NB4 (cell line): ENCODE measurements at regions not wholly inside any gene's neighbourhood (a gene's known extent, or its start where the extent isn't known, plus 50 kb on each side); places are given as distances from the start of the nearest gene placed in this dataset.
A peak's percentile ranks its signal among the peaks of the same experiment; 100 is the strongest.

Source experiments
- DNase-seq: peaks from one replicate; pipeline ENCODE4 v3.0.0; 2010; ENCODE audit warnings: low read depth
- H3K4me3 ChIP-seq: one replicate; pipeline ENCODE4 v1.5.1; 2011; ENCODE audit warnings: mild to moderate bottlenecking, low read depth, low read length, moderate library complexity
- CTCF ChIP-seq: IDR thresholded peaks from one replicate; pipeline ENCODE4 v1.5.1; 2012; ENCODE audit warnings: low read depth, low read length
- MAX ChIP-seq: IDR thresholded peaks from 2 replicates; pipeline ENCODE4 v1.6.1; 2011; ENCODE audit warnings: low read depth, low read length
- MYC ChIP-seq: IDR thresholded peaks from 2 replicates; pipeline ENCODE4 v1.6.1; 2011; ENCODE audit warnings: low read depth, low read length
- POLR2A ChIP-seq: IDR thresholded peaks from 2 replicates; pipeline ENCODE4 v1.6.1; 2011; ENCODE audit warnings: mild to moderate bottlenecking; ENCODE audit not compliant: insufficient read length; ENCODE audit errors: extremely low read depth

GRCh38 chr18:29588446-29589100 is 1411.6 kb upstream of the CDH2 start:
- H3K4me3 ChIP-seq: no peak overlapping the region

GRCh38 chr18:29586210-29586609 is 1409.3 kb upstream of the CDH2 start:
- DNase-seq: no peak
- TF ChIP-seq MYC: no peak
- TF ChIP-seq POLR2A: no peak
- no peak for TF ChIP-seq CTCF
- TF ChIP-seq MAX: no peak
- H3K4me3 ChIP-seq: no peak overlapping the region

More at GRCh38 chr18:29588446-29589100, 1411.6 kb upstream of the CDH2 start:
- DNase-seq: no peak
- TF ChIP-seq MYC (no peak), POLR2A (no peak), MAX (no peak), CTCF (no peak)

GRCh38 chr18:29560270-29560669 is 1383.3 kb upstream of the CDH2 start:
- DNase-seq: peak; percentile 16
- TF ChIP-seq MAX: no peak
- TF ChIP-seq MYC: no peak
- H3K4me3 ChIP-seq: no peak overlapping the region

- DNase-seq: no peak
- TF ChIP-seq POLR2A: no peak
- TF ChIP-seq MYC: no peak
- no peak for TF ChIP-seq CTCF
- TF ChIP-seq MAX: no peak
- no peak overlapping the region for H3K4me3 ChIP-seq
Observed at GRCh38 chr18:29556070-29556469, 1379.1 kb upstream of the CDH2 start.

- DNase-seq: no peak
- TF ChIP-seq MYC (no peak), POLR2A (no peak), MAX (no peak)
- no peak overlapping the region for H3K4me3 ChIP-seq
Observed at GRCh38 chr18:29549759-29550158, 1372.8 kb upstream of the CDH2 start.

GRCh38 chr18:29547626-29548025 is 1370.7 kb upstream of the CDH2 start:
- TF ChIP-seq CTCF (no peak), MAX (no peak), MYC (no peak), POLR2A (no peak)
- DNase-seq: no peak
- H3K4me3 ChIP-seq: no peak overlapping the region
